ENCODE measurements at regions not wholly inside any gene's neighbourhood (a gene's known extent, or its start where the extent isn't known, plus 50 kb on each side); places are given as distances from the start of the nearest gene placed in this dataset.
"Not testable (repeated sequence)": the region's sequence is repeated elsewhere in the genome, so short reads cannot be mapped to it uniquely, and the experiment has no call there.

- not testable (repeated sequence) for TF ChIP-seq POLR2A, CTCF, EP300 (IDR thresholded peaks at IDR 0.05)
Observed at GRCh38 chr21:6108894-6109293, 4412.5 kb upstream of the TPTE start.
